ENCODE measurements at regions not wholly inside any gene's neighbourhood (a gene's known extent, or its start where the extent isn't known, plus 50 kb on each side); places are given as distances from the start of the nearest gene placed in this dataset.

DNA sequence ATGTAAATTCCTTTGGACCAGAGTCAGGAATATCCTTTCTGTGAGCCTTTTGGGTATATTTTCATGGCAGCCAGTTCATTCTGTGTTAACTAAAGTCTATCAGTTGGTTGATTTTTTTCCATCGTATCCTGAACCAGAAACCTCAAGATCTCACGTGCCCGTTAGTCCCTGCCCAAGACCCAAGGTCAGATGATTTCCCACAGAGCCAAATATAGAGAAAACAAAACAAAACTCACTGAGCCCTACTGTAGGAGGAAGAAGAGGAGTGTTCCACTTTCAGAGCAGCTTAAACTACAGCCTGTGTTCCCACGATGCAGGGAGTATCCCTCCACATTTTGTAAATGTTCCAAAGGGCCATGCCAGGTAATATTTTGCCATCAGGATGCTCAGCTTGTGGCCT lies 96.0 kb upstream of the ADO start:
- DNase-seq (ENCODE audit: low read depth) = no peak

DNA sequence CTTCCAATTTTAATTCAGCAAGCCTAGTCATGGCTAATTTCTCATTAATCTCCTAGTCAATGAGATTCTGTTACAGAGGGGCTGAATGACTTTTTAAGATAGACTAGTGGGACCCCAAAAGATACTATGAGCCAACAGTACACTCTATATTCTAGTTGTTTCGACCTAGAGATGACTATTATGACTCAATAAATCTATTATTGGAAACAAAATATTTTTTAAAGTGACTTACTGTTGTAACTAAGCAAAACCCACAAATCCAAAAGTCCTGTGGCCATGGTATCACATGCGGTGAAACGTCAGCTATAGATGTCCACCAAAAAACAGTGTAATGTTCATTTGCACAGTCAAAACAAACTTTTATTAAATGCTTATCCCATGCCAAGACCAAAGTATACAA lies 95.3 kb upstream of the ADO start:
- DNase-seq (ENCODE audit: low read depth) = no peak

DNA sequence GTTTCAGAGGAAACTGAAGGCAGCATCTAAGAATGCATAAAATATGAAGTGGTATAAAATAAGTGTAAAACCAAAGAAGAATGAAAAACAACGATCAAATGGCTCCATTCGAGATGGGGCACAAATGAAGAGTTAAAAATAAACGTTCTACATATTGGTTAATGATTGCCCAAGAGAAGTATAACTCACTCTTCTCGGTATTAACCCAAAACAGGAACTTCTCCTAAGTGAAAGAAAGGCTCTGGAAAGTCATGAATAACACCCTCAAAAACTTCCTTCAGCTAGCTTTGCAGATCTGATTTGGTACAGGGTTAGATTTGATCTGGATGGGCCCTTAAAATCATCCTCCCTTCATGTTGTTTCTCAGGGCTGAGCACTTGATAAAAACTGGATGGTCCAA lies 94.3 kb upstream of the ADO start:
- no peak for DNase-seq (ENCODE audit: low read depth)

DNA sequence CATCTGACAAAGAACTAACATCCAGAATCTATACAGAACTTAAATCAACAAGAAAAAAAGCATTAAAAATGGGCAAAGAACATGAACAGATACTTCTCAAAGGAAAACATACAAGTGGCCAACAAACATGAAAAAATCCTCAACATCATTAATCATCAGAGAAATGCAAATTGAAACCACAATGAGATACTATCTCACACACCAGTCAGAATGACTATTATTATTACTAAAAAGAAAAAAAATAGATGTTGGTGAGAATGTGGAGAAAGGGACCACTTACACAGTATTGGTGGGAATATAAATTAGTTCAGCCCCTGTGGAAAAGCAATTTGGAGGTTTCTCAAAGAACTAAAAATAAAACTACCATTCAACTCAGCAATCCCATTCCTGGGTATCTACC lies 89.1 kb upstream of the ADO start:
- DNase-seq (ENCODE audit: low read depth) = no peak

DNA sequence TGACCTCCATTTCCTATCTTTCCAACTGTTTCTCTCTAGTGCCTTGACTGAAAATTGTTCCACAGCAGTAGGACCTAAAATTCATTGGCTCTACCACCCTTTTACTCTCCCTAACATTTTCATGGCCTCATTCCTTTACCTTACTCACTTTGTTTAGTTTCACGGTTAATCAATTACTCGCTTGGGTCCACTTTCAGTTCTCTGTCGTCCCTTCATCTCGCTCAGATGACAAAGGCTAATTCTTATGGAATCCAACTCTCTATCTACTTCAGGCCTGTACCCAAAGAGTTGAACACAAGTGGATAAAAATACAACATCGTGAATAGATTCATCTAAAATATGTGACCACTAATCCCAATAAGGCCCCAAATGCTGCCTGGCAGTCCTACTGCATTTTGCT lies 85.9 kb upstream of the ADO start:
- DNase-seq (ENCODE audit: low read depth) = no peak

DNA sequence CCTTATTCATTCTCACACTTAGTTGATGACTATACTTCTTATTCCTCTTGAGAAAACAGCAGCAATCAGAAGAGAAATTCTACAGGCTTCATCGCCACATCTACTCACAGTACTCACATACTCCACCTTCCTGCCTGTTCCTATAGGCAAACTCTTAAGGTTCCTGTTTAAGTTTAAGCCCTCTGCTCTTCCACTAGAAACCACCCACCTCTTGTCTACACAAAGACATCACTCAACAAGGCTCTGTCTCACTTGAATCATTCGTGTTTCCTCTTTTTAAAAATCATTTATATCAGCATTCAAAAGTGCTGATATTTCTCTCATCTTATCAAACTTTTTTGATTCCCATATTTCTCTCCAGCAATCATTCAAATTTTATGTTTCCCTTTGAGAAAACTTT lies 85.5 kb upstream of the ADO start:
- DNase-seq (ENCODE audit: low read depth) = no peak

DNA sequence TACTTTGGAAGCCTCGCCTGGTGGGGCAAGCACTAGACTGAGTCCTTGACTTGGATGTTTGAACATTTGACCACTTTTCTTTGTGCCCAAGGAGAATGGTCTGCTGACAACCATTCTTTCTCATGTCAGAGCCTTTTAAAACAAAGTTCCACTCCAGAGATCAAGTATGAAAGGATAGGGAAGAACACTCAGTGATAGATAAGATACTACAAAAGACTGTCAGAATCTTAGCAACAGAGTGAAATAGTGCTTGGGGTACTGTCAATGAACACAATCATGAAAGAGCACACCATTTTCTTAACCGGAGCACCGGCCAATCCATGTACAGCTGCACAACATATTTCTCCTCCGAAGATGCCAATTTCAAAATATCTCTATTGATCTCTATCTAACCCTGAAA lies 82.8 kb upstream of the ADO start:
- no peak for DNase-seq (ENCODE audit: low read depth)

DNA sequence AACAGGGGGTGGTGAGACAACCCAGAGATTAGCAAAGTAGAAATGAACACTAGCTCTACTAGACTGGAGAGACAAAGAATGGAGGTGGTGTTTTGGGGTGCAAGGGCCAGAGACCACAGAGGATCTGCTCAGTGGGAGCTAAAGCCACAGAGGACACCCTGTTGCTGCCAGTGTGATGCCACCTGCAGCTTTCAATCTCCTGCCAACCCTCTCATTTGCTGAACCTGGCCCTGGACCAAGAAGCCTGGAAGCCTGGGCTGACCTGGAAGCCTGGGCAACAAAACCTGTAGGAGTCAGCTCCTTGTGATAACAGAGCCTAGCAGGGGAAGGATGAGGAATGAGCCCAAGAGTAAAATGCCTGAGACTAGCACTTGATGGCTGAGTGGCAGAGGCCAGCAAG lies 81.1 kb upstream of the ADO start:
- no peak for DNase-seq (ENCODE audit: low read depth)

DNA sequence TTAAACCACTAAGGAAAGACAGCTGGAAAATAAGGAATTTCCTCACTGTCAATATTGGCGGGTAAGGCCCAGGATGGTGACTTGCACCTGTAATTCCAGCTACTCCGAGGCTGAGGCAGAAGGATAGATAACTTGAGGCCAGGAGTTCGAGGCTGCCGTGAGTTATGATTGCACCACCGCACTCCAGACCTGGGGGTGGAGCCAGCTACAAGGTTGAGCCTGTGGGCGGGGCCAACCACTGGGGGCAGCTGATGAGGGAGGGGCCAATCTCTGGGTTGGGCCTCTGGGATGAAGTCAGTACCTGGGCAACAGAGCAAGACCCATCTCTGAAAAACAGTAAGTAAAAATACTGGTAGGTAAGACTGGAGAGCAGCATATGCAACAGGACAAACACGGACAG lies 80.1 kb upstream of the ADO start:
- no peak for DNase-seq (ENCODE audit: low read depth)

DNA sequence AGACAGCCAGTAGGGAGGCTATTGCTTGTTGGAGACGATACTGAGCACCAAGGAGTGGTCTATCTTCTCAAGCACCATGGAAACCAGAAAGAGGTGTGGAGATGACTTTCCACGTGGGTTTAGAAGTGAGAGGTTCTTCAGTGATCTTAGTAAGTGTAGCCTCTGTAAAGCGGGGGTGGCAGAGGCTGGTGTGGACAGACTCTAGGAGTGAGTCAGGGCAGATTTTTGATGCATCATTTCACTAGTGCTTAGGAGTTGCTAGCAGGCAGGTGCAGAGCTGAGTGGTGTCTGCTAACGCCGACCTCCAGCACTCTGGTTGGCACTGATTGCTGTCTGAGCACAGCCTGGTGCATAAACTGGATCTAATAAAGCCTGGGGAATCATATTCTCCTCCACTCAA lies 78.4 kb upstream of the ADO start:
- DNase-seq (ENCODE audit: low read depth) = no peak

DNA sequence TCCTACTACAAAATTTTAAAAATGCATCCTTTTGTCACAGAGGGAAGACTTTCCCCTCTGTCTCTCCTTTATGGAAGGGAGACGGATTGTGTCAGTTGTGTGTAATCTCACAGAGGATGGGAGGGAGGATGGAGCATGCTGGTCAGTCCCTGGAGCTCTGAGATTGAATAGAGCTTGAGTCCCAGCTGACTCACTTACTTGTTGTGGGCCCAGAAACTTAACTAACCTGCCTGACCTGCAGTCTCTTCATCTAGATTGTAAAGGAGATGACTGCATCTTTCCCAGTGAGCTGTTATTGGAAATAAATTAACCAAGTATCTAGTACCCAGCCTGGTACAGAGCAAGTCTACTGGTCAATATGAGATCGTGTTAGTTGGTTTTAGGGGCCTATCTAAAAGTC lies 77.9 kb upstream of the ADO start:
- no peak for DNase-seq (ENCODE audit: low read depth)

DNA sequence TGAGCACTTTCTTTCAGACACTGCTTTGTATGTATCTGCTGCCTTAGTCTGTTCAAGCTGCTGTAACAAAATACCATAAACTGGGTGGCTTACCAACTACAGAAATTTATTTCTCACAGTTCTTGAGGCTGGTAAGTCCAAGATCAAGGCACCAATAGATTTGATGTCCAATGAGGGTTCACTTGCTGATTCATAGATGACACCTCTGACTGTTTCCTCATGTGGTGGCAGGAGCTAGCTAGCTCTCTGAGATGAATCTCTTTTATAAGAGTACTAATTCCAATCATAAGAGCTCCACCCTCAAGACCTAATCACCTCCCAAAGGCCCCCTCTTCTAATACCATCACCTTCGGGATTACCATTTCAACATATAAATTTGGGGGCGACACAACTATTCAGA lies 76.6 kb upstream of the ADO start:
- DNase-seq (ENCODE audit: low read depth) = no peak

DNA sequence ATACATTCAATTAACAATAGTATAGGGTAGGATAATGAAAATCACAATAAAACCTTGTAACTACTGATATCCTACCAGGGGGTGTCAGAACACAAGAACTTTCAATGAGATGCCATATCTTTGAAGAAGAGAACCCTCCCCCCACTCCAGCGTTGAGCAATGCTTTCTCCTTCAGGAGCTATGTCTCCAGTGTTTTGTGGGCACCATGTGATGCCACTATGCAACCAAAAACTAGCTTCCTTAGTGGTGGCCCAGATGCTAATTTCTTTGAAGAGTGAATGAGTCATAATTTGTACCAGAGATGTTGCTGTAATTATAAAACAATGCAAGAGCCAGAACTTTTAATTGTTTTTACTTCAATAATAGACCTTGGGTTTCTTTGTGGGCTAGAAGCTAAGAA lies 76.0 kb upstream of the ADO start:
- no peak for DNase-seq (ENCODE audit: low read depth)

DNA sequence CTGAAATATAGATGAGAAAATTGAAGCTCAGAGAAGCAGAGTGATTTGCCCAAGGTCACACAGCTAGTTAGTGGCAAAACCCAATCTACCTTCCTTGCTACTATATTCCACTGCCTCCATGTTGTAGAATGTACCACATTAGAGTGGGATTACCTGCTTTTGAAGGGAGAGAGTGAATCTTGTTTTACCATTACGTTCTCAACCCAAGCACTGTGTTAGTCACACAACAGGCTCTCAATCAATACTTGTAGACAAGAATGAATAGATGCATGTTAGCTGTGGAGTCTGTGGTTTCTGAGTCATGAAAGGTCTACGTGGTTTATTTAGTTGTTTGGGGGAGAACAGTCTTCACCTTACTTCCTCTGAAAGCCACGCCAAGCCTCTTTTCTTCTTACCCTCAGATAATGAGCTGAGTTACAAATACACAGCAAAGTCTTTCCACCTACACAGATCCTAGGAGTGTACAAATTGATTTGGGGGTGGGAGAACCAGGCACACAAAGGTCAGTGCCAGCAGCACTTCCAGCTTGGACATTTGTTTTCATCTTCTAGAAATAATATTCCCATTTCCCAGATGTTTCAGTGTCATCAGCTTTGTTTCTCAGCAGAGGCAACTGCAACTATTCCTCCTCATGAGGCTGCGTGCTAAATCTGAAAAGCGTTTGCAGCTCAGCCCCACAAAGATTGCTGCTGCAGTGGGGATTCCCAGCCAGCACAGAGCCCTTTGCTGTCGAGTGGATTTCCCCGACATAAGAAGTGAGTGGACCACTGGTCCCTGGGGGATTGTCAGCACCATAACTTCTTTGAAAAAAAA lies 71.5 kb upstream of the ADO start:
- no peak for DNase-seq (ENCODE audit: low read depth)

DNA sequence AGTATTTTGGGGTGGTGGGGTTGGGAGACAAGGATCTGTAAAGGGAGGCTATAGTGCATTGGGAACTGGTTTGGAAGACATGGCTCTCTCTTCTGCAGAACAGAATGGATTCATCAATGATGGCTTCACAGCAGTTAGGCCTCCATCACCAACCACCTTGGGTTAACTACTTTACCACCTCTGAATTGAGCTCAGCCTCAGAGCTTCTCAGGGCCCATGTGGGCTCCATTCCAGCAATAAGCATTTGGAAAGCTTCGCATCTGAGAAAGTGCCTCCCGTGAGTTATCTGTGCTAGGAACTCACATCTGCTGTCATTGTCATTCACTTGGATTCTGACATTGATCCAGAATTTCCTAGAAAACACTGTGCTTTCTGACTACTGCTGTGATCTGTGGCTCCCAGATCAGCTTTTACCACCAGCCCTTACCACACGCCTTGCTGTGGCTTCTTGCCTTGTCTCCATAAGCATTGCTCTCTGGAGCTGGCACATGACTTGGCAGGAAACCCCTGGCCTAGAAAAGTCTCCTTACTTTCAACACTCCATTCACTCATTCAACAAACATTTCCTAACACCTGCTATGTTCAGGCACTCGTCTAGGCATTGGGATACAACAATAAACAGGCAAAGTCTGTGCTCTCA lies 70.7 kb upstream of the ADO start:
- no peak for DNase-seq (ENCODE audit: low read depth)

DNA sequence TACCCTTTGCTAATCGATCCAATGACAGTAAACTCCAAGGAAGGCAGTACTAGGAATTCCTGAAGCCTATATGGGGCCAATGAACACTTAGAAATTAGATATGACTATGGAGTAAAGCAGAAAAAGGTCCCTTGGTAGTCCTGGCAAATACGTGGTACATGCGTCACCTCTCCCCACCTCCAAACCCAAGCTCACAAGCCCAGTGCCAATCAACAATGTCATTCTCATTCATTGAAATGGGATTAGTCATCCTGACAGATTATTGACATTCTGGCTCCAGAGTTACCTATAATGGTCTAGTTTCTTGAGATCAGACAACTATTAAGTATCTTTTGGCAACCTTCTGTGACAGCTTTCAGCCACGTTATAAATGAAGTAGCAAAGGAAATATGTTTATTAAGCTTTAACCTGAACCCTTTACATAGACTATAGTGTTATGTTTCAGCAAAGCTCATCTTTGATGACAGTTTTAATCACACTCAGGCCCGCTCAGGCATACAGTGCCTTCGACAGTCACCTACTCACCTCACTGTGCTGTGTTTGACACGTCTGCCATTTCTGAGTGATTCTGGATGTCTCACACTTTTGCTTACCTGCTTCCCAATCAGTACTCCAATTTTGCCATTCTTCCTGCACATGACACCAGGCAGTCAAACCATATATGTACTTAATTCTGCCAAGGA lies 69.6 kb upstream of the ADO start:
- DNase-seq (ENCODE audit: low read depth) = no peak

DNA sequence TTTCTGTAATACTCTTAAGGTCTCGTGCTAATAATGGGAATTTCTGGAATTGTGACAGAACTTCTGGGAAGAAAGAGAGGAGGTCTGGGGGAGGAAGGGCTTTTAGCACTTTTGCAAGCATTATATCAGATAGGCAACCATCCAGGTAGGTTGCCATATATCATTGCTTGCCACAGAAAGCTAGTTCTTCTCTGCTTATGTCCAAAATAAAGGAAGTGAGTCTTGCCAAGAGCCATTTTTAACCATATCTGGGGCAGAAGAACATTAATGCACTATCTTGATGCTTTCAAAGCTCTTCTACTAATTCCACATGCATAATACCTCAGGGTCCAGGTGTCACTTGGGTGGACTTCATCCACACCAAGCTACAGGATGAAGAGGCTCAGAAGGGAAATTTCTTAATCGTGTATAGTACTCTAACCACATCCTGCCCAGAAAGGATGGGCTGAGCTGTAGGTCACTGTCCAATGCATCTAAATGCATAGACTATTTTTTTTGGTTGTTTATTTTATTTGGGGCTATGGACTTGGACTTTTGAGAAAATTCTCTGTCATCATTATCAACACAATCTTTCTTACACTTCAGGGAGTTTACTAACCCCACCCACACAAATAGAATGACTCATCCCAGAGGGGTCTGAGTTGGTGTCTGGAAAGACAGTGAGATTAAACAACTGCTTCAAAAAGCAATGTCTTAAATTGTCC lies 68.9 kb upstream of the ADO start:
- DNase-seq (ENCODE audit: low read depth) = no peak

DNA sequence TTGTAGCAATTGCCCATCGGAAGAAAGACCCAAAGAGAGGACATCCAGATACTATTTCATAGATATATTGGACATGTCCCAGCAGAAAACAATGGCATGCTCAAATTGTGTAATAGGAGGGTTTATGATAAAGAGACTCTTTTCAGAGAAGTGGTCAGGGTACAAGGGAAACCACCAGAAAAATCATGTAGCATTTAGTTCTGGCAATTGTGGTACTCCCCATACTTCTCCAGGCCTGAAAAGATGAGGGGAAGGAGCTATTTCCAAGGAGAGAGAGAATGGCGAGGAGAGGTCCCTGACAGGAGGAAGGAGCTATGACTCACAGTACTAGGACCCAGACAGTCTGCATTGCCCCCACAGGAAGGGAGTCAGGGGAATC lies 68.4 kb upstream of the ADO start:
- no peak for DNase-seq (ENCODE audit: low read depth)

DNA sequence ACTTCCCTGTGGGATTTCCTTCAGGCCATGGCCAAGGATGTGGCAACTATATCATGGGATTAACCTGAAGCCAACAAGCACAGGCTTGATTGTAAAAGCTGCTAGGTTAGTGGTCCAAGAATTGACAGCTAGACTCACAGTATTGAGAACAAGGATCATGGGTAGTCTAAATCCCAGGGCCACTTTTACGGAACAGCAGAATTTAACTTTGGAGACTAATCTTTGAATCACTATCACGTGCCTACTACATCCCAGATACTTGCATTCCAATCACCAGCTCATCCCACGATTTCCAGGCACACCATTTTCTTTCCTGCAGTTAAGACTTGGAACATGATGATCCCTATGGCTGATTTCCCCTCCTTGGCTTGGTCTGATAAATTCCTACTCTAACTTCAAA lies 65.6 kb upstream of the ADO start:
- DNase-seq (ENCODE audit: low read depth) = no peak

DNA sequence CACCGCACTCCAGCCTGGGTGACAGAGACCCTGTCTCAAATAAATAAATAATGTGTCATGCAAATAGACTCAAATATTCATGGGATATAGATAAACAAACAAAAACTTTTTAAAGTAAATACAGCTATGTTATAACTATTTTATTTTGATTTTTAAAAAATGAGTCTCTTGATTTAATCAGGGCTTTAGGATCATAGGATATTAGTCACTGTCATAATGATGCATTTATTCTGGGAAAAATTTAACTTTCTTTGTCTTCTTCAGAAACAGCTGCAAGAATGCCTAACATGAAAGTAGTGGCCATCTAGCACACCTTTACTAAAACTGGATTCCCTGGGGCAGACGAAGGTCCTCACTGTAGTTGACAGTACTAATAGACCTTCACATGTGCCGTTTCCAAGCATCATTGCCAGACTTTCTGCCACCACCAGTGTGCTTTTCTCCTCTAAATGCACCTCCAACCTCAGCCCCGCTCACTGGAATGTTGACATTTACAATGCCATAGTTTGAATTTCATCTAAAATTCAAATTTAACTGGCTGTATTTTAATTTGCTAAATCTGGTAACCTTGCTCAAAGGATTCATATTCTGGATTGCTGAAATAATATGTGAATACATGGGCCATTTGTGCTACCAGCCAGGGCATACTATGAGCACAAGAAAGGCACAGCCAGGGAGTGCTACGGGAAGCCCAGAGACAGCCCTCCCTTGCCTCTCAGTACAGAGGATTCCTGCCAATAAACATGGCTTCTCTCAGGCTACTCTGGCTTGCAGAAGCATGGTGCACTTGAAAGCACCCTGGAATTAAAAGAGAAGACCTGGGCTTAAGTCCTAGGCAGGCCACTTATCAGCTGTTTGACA lies 63.4 kb upstream of the ADO start:
- DNase-seq (ENCODE audit: low read depth) = no peak

DNA sequence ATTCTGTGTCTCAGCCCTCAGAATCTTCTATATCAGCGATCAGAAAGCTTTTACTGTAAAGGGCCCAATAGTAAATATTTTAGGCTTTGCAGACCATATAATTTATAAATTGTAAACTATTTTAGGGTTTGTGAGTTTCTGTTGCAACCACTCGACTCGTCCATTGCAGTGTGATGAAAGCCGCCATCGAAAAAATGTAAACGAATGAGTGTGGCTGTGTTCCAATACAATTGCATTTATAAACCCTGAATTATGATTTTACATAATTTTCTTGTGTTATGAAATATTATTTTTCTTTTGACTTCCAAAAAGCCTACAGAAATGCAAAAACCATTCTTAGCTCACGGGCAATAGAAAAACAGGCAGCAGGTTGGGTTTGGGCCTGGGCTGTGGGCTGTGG lies 62.5 kb upstream of the ADO start:
- no peak for DNase-seq (ENCODE audit: low read depth)

All from forelimb muscle (tissue), 1 donor.